K562 (cell line): ENCODE measurements at regions not wholly inside any gene's neighbourhood (a gene's known extent, or its start where the extent isn't known, plus 50 kb on each side); places are given as distances from the start of the nearest gene placed in this dataset.

Experiments used
- EGR1 ChIP-seq: fragments of 450-650 bp; conservative IDR thresholded peaks from 2 replicates; pipeline ENCODE4 v1.6.1; 2017; ENCODE audit warnings: mild to moderate bottlenecking
- ELK3 ChIP-seq: fragments of 450-650 bp; formaldehyde crosslinking; IDR thresholded peaks from 2 replicates; pipeline ENCODE4 v1.4.0; 2020; ENCODE audit warnings: mild to moderate bottlenecking
- ESRRB ChIP-seq: fragments of 250-450 bp; sonication (Bioruptor Pico); IDR thresholded peaks from 2 replicates; pipeline ENCODE4 v1.5.0; 2020; ENCODE audit warnings: mild to moderate bottlenecking, moderate library complexity, borderline replicate concordance
- ETS1 ChIP-seq: conservative IDR thresholded peaks from 2 replicates; pipeline ENCODE4 v1.6.1; 2011; ENCODE audit warnings: low read depth, mild to moderate bottlenecking, low read length; ENCODE audit not compliant: control insufficient read depth
- EZH2 ChIP-seq: IDR thresholded peaks from 2 replicates; pipeline ENCODE4 v1.6.1; 2012; ENCODE audit warnings: low read depth, mild to moderate bottlenecking, inconsistent platforms, low read length, borderline replicate concordance
- FOXJ2 ChIP-seq: fragments of 200-800 bp; sonication (Bioruptor generic); IDR thresholded peaks from 2 replicates; pipeline ENCODE4 v1.6.1; 2016; ENCODE audit warnings: missing genetic modification characterization, missing compliant biosample characterization
- NCOA1 ChIP-seq: fragments of 450-650 bp; IDR thresholded peaks from 2 replicates; pipeline ENCODE4 v1.6.1; 2016; ENCODE audit warnings: low read depth
- POLR2AphosphoS2 ChIP-seq: IDR thresholded peaks from 2 replicates; pipeline ENCODE4 v1.6.1; 2012; ENCODE audit warnings: low read length, improper control_type of control experiment
- RB1 ChIP-seq: fragments of 450-650 bp; IDR thresholded peaks from 2 replicates; pipeline ENCODE4 v1.6.1; 2017; ENCODE audit warnings: low read depth, mild to moderate bottlenecking
- RBM39 ChIP-seq: fragments of 200-400 bp; formaldehyde crosslinking; optimal IDR thresholded peaks from 2 replicates; pipeline ENCODE3; 2018; ENCODE audit warnings: low read depth, low read length
- SMARCA4 ChIP-seq: fragments of 450-650 bp; IDR thresholded peaks from 2 replicates; pipeline ENCODE4 v1.6.1; 2016
- SMARCC2 ChIP-seq: fragments of 450-650 bp; IDR thresholded peaks from 2 replicates; pipeline ENCODE4 v1.6.1; 2017; ENCODE audit warnings: antibody characterized with exemption, moderate library complexity, mild to moderate bottlenecking, low read depth
- SMARCE1 ChIP-seq: fragments of 450-650 bp; IDR thresholded peaks from 2 replicates; pipeline ENCODE4 v1.7.1; 2016; ENCODE audit warnings: mild to moderate bottlenecking
- SNAPC5 ChIP-seq: fragments of 250-450 bp; sonication (Bioruptor Pico); IDR thresholded peaks from 2 replicates; pipeline ENCODE4 v1.8.0; 2021; ENCODE audit warnings: moderate library complexity, mild to moderate bottlenecking, inconsistent platforms
- TFAP4 ChIP-seq: sonication (generic); formaldehyde crosslinking; IDR thresholded peaks from 2 replicates; pipeline ENCODE4 v1.8.0; 2022; ENCODE audit warnings: missing genetic modification reagents, mild to moderate bottlenecking, moderate library complexity, borderline replicate concordance
- TSHZ1 ChIP-seq: fragments of 250-450 bp; sonication (Bioruptor Pico); IDR thresholded peaks from 2 replicates; pipeline ENCODE4 v1.4.0; 2020; ENCODE audit warnings: mild to moderate bottlenecking, moderate library complexity
- ZBTB1 ChIP-seq: sonication (generic); formaldehyde crosslinking; IDR thresholded peaks from 2 replicates; pipeline ENCODE4 v1.8.1; 2023; ENCODE audit warnings: missing genetic modification reagents, low read depth, mild to moderate bottlenecking, borderline replicate concordance
- ZNF280A ChIP-seq: fragments of 450-650 bp; IDR thresholded peaks from 2 replicates; pipeline ENCODE4 v1.6.1; 2018; ENCODE audit warnings: mild to moderate bottlenecking, low read depth; ENCODE audit not compliant: partially characterized antibody
- ZNF431 ChIP-seq: sonication (generic); formaldehyde crosslinking; IDR thresholded peaks from 2 replicates; pipeline ENCODE4 v1.8.0; 2022; ENCODE audit warnings: mild to moderate bottlenecking, missing genetic modification reagents
- ZNF644 ChIP-seq: fragments of 200-800 bp; sonication (Bioruptor generic); IDR thresholded peaks from 2 replicates; pipeline ENCODE4 v1.6.1; 2016; ENCODE audit warnings: low read depth, missing genetic modification characterization, missing compliant biosample characterization
- ZNF699 ChIP-seq: fragments of 250-450 bp; sonication (Bioruptor Pico); IDR thresholded peaks from 2 replicates; pipeline ENCODE4 v1.8.0; 2021; ENCODE audit warnings: mild to moderate bottlenecking, moderate library complexity; ENCODE audit not compliant: insufficient replicate concordance

GRCh38 chr1:224554620-224555259 is 61.4 kb upstream of the CNIH3 start (continued):
- TF ChIP-seq ZBTB1 (CRISPR knock-in tag), result no peak
- TF ChIP-seq EGR1, result no peak
- TF ChIP-seq ESRRB (CRISPR knock-in tag), result no peak
- no peak for TF ChIP-seq POLR2AphosphoS2
- TF ChIP-seq TSHZ1 (CRISPR knock-in tag), result no peak
- TF ChIP-seq ELK3 (CRISPR knock-in tag), result no peak
- no peak for TF ChIP-seq ZNF644
- no peak for TF ChIP-seq NCOA1
- no peak for TF ChIP-seq RBM39
- TF ChIP-seq TFAP4 (CRISPR knock-in tag), result no peak
- no peak for TF ChIP-seq ETS1
- TF ChIP-seq EZH2, result no peak
- TF ChIP-seq SMARCE1, result no peak
- no peak for TF ChIP-seq FOXJ2
- no peak for TF ChIP-seq SNAPC5
- peak; percentile 45; the same call in 1 of the 2 replicates for TF ChIP-seq SMARCC2
- TF ChIP-seq SMARCA4, result peak; percentile 64; the same call in 1 of the 2 replicates
- TF ChIP-seq ZNF699 (CRISPR knock-in tag), result no peak
- no peak for TF ChIP-seq ZNF431 (CRISPR knock-in tag)
- TF ChIP-seq ZNF280A, result no peak
- no peak for TF ChIP-seq RB1
